IMR-90 (cell line): ENCODE measurements at regions not wholly inside any gene's neighbourhood (a gene's known extent, or its start where the extent isn't known, plus 50 kb on each side); places are given as distances from the start of the nearest gene placed in this dataset.
A peak's percentile ranks its signal among the peaks of the same experiment; 100 is the strongest.

Source experiments
- ATAC-seq: fragments of 200-7000 bp; cut with Tn5 transposase; 2 replicates; pipeline ENCODE4 v1.9.1; 2020; ENCODE audit warnings: low read depth, mild to moderate bottlenecking, moderate library complexity
- BruUV-seq: library from RNA; stranded (reverse); fragments of 400-500 nt; replicated peaks from 2 replicates; lab custom pipeline; 2021; lab: Mats Ljungman, UMichigan
- CTCF ChIA-PET: fragments of 300-600 bp; formaldehyde crosslinking; extraction: SDS; loops from one replicate; lab custom pipeline; 2021; ENCODE audit warnings: antibody characterized with exemption; lab: Yijun Ruan, JAX
- POLR2A ChIA-PET: fragments of 300-600 bp; sonication (Branson Sonifier 250); formaldehyde crosslinking; loops from one replicate; lab custom pipeline; 2022; ENCODE audit warnings: antibody characterized with exemption; ENCODE audit not compliant: unreplicated experiment; lab: Charles Lee
- DNase-seq: peaks from one replicate; pipeline ENCODE4 v3.0.0; 2013
- H2AFZ ChIP-seq: replicated peaks from 2 replicates; pipeline ENCODE3; 2013; ENCODE audit warnings: low read length, mild to moderate bottlenecking; ENCODE audit not compliant: poor library complexity
- H2AK5ac ChIP-seq: 2 replicates; pipeline ENCODE4 v1.6.1; 2013; ENCODE audit warnings: low read depth, low read length, inconsistent platforms
- H2AK9ac ChIP-seq: replicated peaks from 2 replicates; pipeline ENCODE3; 2013; ENCODE audit warnings: mild to moderate bottlenecking, low read depth, low read length, moderate library complexity; ENCODE audit not compliant: poor library complexity
- H2BK120ac ChIP-seq: 2 replicates; pipeline ENCODE4 v1.6.1; 2013; ENCODE audit warnings: low read depth, low read length, inconsistent platforms
- H2BK15ac ChIP-seq: 3 replicates; pipeline ENCODE4 v1.6.1; 2013; ENCODE audit warnings: low read depth, low read length, inconsistent platforms
- H2BK20ac ChIP-seq: 2 replicates; pipeline ENCODE4 v1.6.1; 2013; ENCODE audit warnings: low read depth, mild to moderate bottlenecking, inconsistent platforms, low read length, moderate library complexity
- H2BK5ac ChIP-seq: 2 replicates; pipeline ENCODE4 v1.6.1; 2013; ENCODE audit warnings: mild to moderate bottlenecking, low read depth, low read length, inconsistent platforms; ENCODE audit not compliant: poor library complexity, severe bottlenecking
- H3K14ac ChIP-seq: replicated peaks from 2 replicates; pipeline ENCODE4 v1.6.1; 2013; ENCODE audit warnings: low read depth, low read length, inconsistent platforms
- H3K18ac ChIP-seq: 2 replicates; pipeline ENCODE4 v1.6.1; 2013; ENCODE audit warnings: low read depth, low read length, control low read depth
- H3K23ac ChIP-seq: 2 replicates; pipeline ENCODE4 v1.6.1; 2013; ENCODE audit warnings: low read depth, low read length, inconsistent platforms
- H3K27ac ChIP-seq: 2 replicates; pipeline ENCODE4 v1.5.1; 2013; ENCODE audit warnings: mild to moderate bottlenecking, control low read depth, low read length; ENCODE audit not compliant: insufficient read depth
- H3K27me3 ChIP-seq: 2 replicates; pipeline ENCODE4 v1.6.1; 2013; ENCODE audit warnings: low read length; ENCODE audit not compliant: control insufficient read depth, insufficient read depth
- H3K36me3 ChIP-seq: 2 replicates; pipeline ENCODE4 v1.6.1; 2013; ENCODE audit warnings: low read length, mixed read lengths; ENCODE audit not compliant: control insufficient read depth, insufficient read depth
- H3K4ac ChIP-seq: 2 replicates; pipeline ENCODE4 v1.6.1; 2013; ENCODE audit warnings: low read depth, low read length, inconsistent platforms
- H3K4me1 ChIP-seq: 2 replicates; pipeline ENCODE4 v1.6.1; 2013; ENCODE audit warnings: low read length, mixed read lengths; ENCODE audit not compliant: control insufficient read depth, insufficient read depth
- H3K4me2 ChIP-seq: 2 replicates; pipeline ENCODE4 v1.6.1; 2013; ENCODE audit warnings: low read depth, mild to moderate bottlenecking, control low read depth, low read length, moderate library complexity
- H3K4me3 ChIP-seq: 2 replicates; pipeline ENCODE4 v1.5.1; 2013; ENCODE audit warnings: low read depth, mild to moderate bottlenecking, control low read depth, low read length, moderate library complexity; ENCODE audit not compliant: insufficient read depth
- H3K56ac ChIP-seq: 2 replicates; pipeline ENCODE4 v1.6.1; 2013; ENCODE audit warnings: low read length, inconsistent platforms; ENCODE audit not compliant: insufficient read depth; ENCODE audit errors: extremely low read depth
- H3K79me1 ChIP-seq, 2 experiments: 2 replicates each; pipeline ENCODE4 v1.6.1; 2013; ENCODE audit warnings: low read length in 2 of 2, inconsistent platforms in 1 of 2, low read depth in 1 of 2
- H3K9ac ChIP-seq: 2 replicates; pipeline ENCODE4 v1.6.1; 2013; ENCODE audit warnings: low read depth, low read length, control low read depth
- H3K9me1 ChIP-seq: 2 replicates; pipeline ENCODE4 v1.6.1; 2013; ENCODE audit warnings: low read length, inconsistent platforms; ENCODE audit not compliant: insufficient read depth
- H3K9me3 ChIP-seq: 2 replicates; pipeline ENCODE4 v1.6.1; 2013; ENCODE audit warnings: low read length; ENCODE audit not compliant: control insufficient read depth, insufficient read depth
- H4K20me1 ChIP-seq: 2 replicates; pipeline ENCODE4 v1.6.1; 2013; ENCODE audit warnings: low read length, inconsistent platforms; ENCODE audit not compliant: insufficient read depth
- H4K5ac ChIP-seq: 2 replicates; pipeline ENCODE4 v1.6.1; 2013; ENCODE audit warnings: mild to moderate bottlenecking, low read depth, low read length, control low read depth
- H4K8ac ChIP-seq, 2 experiments: 2 replicates each; pipeline ENCODE4 v1.6.1; 2013; ENCODE audit warnings: low read depth in 2 of 2, low read length in 2 of 2, control low read depth in 1 of 2, inconsistent platforms in 1 of 2
- H4K91ac ChIP-seq: 2 replicates; pipeline ENCODE4 v1.6.1; 2013; ENCODE audit warnings: low read depth, low read length, inconsistent platforms; ENCODE audit not compliant: insufficient read depth
- BHLHE40 ChIP-seq: fragments of 150-350 bp; IDR thresholded peaks from 2 replicates; pipeline ENCODE4 v1.6.1; 2016; ENCODE audit warnings: mild to moderate bottlenecking, low read depth, low read length
- CEBPB ChIP-seq: IDR thresholded peaks from 2 replicates; pipeline ENCODE4 v1.6.1; 2012; ENCODE audit warnings: low read depth, low read length, improper control_type of control experiment
- CHD1 ChIP-seq: IDR thresholded peaks from 2 replicates; pipeline ENCODE4 v1.6.1; 2012; ENCODE audit warnings: low read depth, low read length, improper control_type of control experiment
- CTCF ChIP-seq: conservative IDR thresholded peaks from 2 replicates; pipeline ENCODE4 v1.5.1; 2012; ENCODE audit warnings: mild to moderate bottlenecking, low read depth, low read length, improper control_type of control experiment
- FOS ChIP-seq: fragments of 150-350 bp; IDR thresholded peaks from 2 replicates; pipeline ENCODE4 v1.6.1; 2016; ENCODE audit warnings: low read depth, low read length
- MAFK ChIP-seq: IDR thresholded peaks from 2 replicates; pipeline ENCODE4 v1.6.1; 2012; ENCODE audit warnings: low read depth, low read length, improper control_type of control experiment
- MAZ ChIP-seq: IDR thresholded peaks from 2 replicates; pipeline ENCODE4 v1.6.1; 2012; ENCODE audit warnings: low read depth, mild to moderate bottlenecking, low read length, improper control_type of control experiment, moderate library complexity, borderline replicate concordance
- MXI1 ChIP-seq: IDR thresholded peaks from 2 replicates; pipeline ENCODE4 v1.6.1; 2012; ENCODE audit warnings: low read depth, mild to moderate bottlenecking, low read length, moderate library complexity, borderline replicate concordance
- NFE2L2 ChIP-seq: fragments of 150-350 bp; IDR thresholded peaks from 2 replicates; pipeline ENCODE4 v1.6.1; 2016; ENCODE audit warnings: low read depth, mild to moderate bottlenecking, low read length
- POLR2A ChIP-seq: IDR thresholded peaks from 2 replicates; pipeline ENCODE4 v1.6.1; 2012; ENCODE audit warnings: mild to moderate bottlenecking, low read depth, low read length
- RAD21 ChIP-seq: IDR thresholded peaks from 2 replicates; pipeline ENCODE4 v1.6.1; 2012; ENCODE audit warnings: low read length, improper control_type of control experiment
- RFX5 ChIP-seq: IDR thresholded peaks from 2 replicates; pipeline ENCODE4 v1.8.0; 2012; ENCODE audit warnings: low read depth, mild to moderate bottlenecking, low read length, moderate library complexity
- SMC3 ChIP-seq: fragments of 150-350 bp; IDR thresholded peaks from 2 replicates; pipeline ENCODE4 v1.6.1; 2016; ENCODE audit warnings: low read depth, mild to moderate bottlenecking, antibody characterized with exemption, low read length, moderate library complexity
- WGBS, 2 experiments: methylation state at CpG; one replicate each; pipeline versions ENCODE4 v1.1.5 to v1.1.7; 2013; ENCODE audit warnings: missing lambda C conversion rate in 2 of 2; ENCODE audit not compliant: insufficient read length in 1 of 2; ENCODE audit errors: extremely low coverage in 2 of 2; 5-methylcytosine and 5-hydroxymethylcytosine counted together
- dilution Hi-C: fragments of 300-500 bp; cut with HindIII; formaldehyde crosslinking; loops from one replicate; pipeline ENCODE4 v1.14.3; 2018; ENCODE audit warnings: low sequenced_read_pairs; ENCODE audit not compliant: unreplicated experiment
- in situ Hi-C: fragments of 300-500 bp; cut with MboI; formaldehyde crosslinking; loops from 3 replicates; pipeline ENCODE4 v1.14.3; 2019; ENCODE audit warnings: low sequenced_read_pairs, inconsistent platforms, mixed read lengths
- intact Hi-C: fragments of 100-400 bp; cut with micrococcal nuclease; formaldehyde crosslinking; loops from 2 replicates; pipeline ENCODE4 v1.10.0; 2022

- dilution Hi-C loops, result no loop called here
- ATAC-seq, result peak; percentile 59; the same call in 1 of the 2 replicates
- no peak overlapping the region for H2BK5ac ChIP-seq
- no peaks in the 10 kb centered on the region for H3K27me3 ChIP-seq
- H4K8ac ChIP-seq, result no peak overlapping the region
- no peaks in the 10 kb centered on the region for H3K9me1 ChIP-seq
- no peak overlapping the region for H3K27ac ChIP-seq
- peaks cover 7% of the 10 kb centered on the region for H3K9me3 ChIP-seq
- no peak overlapping the region for H2AK5ac ChIP-seq
- no peak overlapping the region for H4K91ac ChIP-seq
- no peaks in the 10 kb centered on the region for H3K36me3 ChIP-seq
- no peak overlapping the region for H2BK120ac ChIP-seq
- 38% methylated on average over 3 of the region's 3 CpGs; no CpG with 5 or more reads in 1 of the 2 experiments for WGBS, 2 experiments
- no peak overlapping the region for H4K5ac ChIP-seq
- TF ChIP-seq SMC3, result no peak
- no peak for TF ChIP-seq NFE2L2
- TF ChIP-seq POLR2A, result no peak
- TF ChIP-seq FOS, result no peak
- no peak for TF ChIP-seq CHD1
- TF ChIP-seq RAD21, result no peak
- TF ChIP-seq MAZ, result no peak
- TF ChIP-seq MAFK, result no peak
- TF ChIP-seq CEBPB, result no peak
- TF ChIP-seq MXI1, result no peak
- TF ChIP-seq RFX5, result no peak
- no peak for TF ChIP-seq BHLHE40
- TF ChIP-seq CTCF, result no peak
- no TSS peak for BruUV-seq
- H2BK15ac ChIP-seq, result no peak overlapping the region
- no peak overlapping the region for H2AK9ac ChIP-seq
- POLR2A ChIA-PET, result no interaction called here
- no peaks in the 10 kb centered on the region for H3K79me1 ChIP-seq
- no peaks in the 10 kb centered on the region; the same call in 1 of the 2 replicates for H3K4me1 ChIP-seq
- H3K4ac ChIP-seq, result no peak overlapping the region
- DNase-seq, result peak; percentile 72
- no peak overlapping the region for H3K23ac ChIP-seq
- H2AFZ ChIP-seq, result no peak overlapping the region
- no peak overlapping the region for H3K14ac ChIP-seq
- in situ Hi-C loops, result no loop called here
- H3K18ac ChIP-seq, result no peak overlapping the region
- CTCF ChIA-PET, result no interaction called here
- no peak overlapping the region for H3K56ac ChIP-seq
- intact Hi-C loops, result no loop called here
- no peaks in the 10 kb centered on the region for H4K20me1 ChIP-seq
- H2BK20ac ChIP-seq, result no peak overlapping the region
- H3K4me3 ChIP-seq, result no peak overlapping the region
- H3K4me2 ChIP-seq, result no peak overlapping the region
- H3K9ac ChIP-seq, result no peak overlapping the region
Observed at GRCh38 chr15:100818927-100819326, 60.7 kb upstream of the ALDH1A3 start.
